HG03378 (cell line): ENCODE measurements at regions not wholly inside any gene's neighbourhood (a gene's known extent, or its start where the extent isn't known, plus 50 kb on each side); places are given as distances from the start of the nearest gene placed in this dataset.

Experiments used
- ATAC-seq: cut with Tn5 transposase; IDR thresholded peaks from one replicate; pipeline ENCODE4 v1.9.1; 2021; ENCODE audit warnings: mild to moderate bottlenecking, moderate library complexity; ENCODE audit not compliant: unreplicated experiment

GRCh38 chr10:91035650-91036292 is 114.9 kb upstream of the ANKRD1 start:
- no peak for ATAC-seq

- no peak for ATAC-seq
Observed at GRCh38 chr10:91036807-91037411, 116.0 kb upstream of the ANKRD1 start.

GRCh38 chr10:91038971-91039370 is 118.1 kb upstream of the ANKRD1 start:
- no peak for ATAC-seq

GRCh38 chr10:91040343-91040742 is 119.5 kb upstream of the ANKRD1 start:
- no peak for ATAC-seq

- ATAC-seq, result no peak
Observed at GRCh38 chr10:91042069-91042468, 121.2 kb upstream of the ANKRD1 start.

GRCh38 chr10:91043173-91043910 is 122.5 kb upstream of the ANKRD1 start:
- ATAC-seq, result no peak

- ATAC-seq, result no peak
Observed at GRCh38 chr10:91046869-91047268, 126.0 kb upstream of the ANKRD1 start.

- no peak for ATAC-seq
Observed at GRCh38 chr10:91048380-91048779, 127.5 kb upstream of the ANKRD1 start.

GRCh38 chr10:91049296-91049987 is 128.6 kb upstream of the ANKRD1 start:
- ATAC-seq, result no peak

GRCh38 chr10:91049988-91050360 is 129.1 kb upstream of the ANKRD1 start:
- ATAC-seq, result no peak

- no peak for ATAC-seq
Observed at GRCh38 chr10:91050371-91051034, 129.6 kb upstream of the ANKRD1 start.

GRCh38 chr10:91051829-91052228 is 130.9 kb upstream of the ANKRD1 start:
- no peak for ATAC-seq

GRCh38 chr10:91054325-91054724 is 133.4 kb upstream of the ANKRD1 start:
- no peak for ATAC-seq

- ATAC-seq, result no peak
Observed at GRCh38 chr10:91061187-91061586, 140.3 kb upstream of the ANKRD1 start.

- no peak for ATAC-seq
Observed at GRCh38 chr10:91061608-91062007, 140.7 kb upstream of the ANKRD1 start.

GRCh38 chr10:91062091-91062490 is 141.2 kb upstream of the ANKRD1 start:
- no peak for ATAC-seq

GRCh38 chr10:91071786-91072185 is 148.7 kb upstream of the PCGF5 start:
- no peak for ATAC-seq

GRCh38 chr10:91073286-91073979 is 147.0 kb upstream of the PCGF5 start:
- no peak for ATAC-seq

GRCh38 chr10:91076991-91077548 is 143.4 kb upstream of the PCGF5 start:
- ATAC-seq, result no peak

GRCh38 chr10:91077549-91078071 is 142.9 kb upstream of the PCGF5 start:
- no peak for ATAC-seq
